ENCODE measurements at regions not wholly inside any gene's neighbourhood (a gene's known extent, or its start where the extent isn't known, plus 50 kb on each side); places are given as distances from the start of the nearest gene placed in this dataset.

DNA sequence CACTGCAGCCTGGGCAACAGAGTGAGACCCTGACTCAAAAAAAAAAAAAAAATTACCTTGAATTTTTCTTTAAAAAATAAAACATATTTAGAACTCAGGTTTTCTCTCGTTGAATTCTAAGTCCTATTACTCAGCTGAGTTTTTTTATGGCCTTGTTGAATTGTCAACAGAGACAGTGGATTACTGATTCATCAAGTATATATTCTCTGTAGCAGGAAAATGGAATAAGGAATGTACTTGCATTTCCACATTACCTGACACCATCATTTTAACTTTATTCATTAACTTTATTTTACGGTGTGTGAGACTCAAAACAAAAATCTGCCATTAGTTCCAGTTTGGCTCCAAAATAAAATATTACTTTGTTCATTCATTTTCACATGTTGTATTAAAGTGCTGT is 53.8 kb upstream of the APP start:
- no peaks in the 10 kb centered on the region for H4K20me1 ChIP-seq (ENCODE audit: low read depth, low read length)
- H3K4me3 ChIP-seq (ENCODE audit: insufficient read depth, low read length, poor library complexity, severe bottlenecking): no peak overlapping the region
- no peaks in the 10 kb centered on the region for H3K36me3 ChIP-seq (ENCODE audit: low read length)
- no peaks in the 10 kb centered on the region for H3K9me3 ChIP-seq (ENCODE audit: insufficient read depth, low read length)
- H3K27ac ChIP-seq (ENCODE audit: low read depth, low read length): no peak overlapping the region
- H3K4me2 ChIP-seq (ENCODE audit: low read depth, low read length, poor library complexity, severe bottlenecking): no peak overlapping the region
- no peak overlapping the region for H3K9ac ChIP-seq (ENCODE audit: low read length)
- no peak for TF ChIP-seq EZH2phosphoT487 (conservative IDR thresholded peaks at IDR 0.05; ENCODE audit: low read length)
- TF ChIP-seq, protein P1, sequence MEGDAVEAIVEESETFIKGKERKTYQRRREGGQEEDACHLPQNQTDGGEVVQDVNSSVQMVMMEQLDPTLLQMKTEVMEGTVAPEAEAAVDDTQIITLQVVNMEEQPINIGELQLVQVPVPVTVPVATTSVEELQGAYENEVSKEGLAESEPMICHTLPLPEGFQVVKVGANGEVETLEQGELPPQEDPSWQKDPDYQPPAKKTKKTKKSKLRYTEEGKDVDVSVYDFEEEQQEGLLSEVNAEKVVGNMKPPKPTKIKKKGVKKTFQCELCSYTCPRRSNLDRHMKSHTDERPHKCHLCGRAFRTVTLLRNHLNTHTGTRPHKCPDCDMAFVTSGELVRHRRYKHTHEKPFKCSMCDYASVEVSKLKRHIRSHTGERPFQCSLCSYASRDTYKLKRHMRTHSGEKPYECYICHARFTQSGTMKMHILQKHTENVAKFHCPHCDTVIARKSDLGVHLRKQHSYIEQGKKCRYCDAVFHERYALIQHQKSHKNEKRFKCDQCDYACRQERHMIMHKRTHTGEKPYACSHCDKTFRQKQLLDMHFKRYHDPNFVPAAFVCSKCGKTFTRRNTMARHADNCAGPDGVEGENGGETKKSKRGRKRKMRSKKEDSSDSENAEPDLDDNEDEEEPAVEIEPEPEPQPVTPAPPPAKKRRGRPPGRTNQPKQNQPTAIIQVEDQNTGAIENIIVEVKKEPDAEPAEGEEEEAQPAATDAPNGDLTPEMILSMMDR (IDR thresholded peaks at IDR 0.05; ENCODE audit: insufficient read depth, low read length, poor library complexity, severe bottlenecking): no peak
- H3K27me3 ChIP-seq (ENCODE audit: low read length): no peaks in the 10 kb centered on the region; the same call in 1 of the 2 replicates
- no peak overlapping the region for H2AFZ ChIP-seq (ENCODE audit: low read depth, low read length, severe bottlenecking)
- no peaks in the 10 kb centered on the region for H3K9me2 ChIP-seq (replicated peaks; ENCODE audit: insufficient read depth, low read length)
- H3K79me2 ChIP-seq (ENCODE audit: insufficient read depth, low read length): no peaks in the 10 kb centered on the region
- no peaks in the 10 kb centered on the region for H3F3A ChIP-seq (ENCODE audit: insufficient read depth)
